ENCODE measurements at regions not wholly inside any gene's neighbourhood (a gene's known extent, or its start where the extent isn't known, plus 50 kb on each side); places are given as distances from the start of the nearest gene placed in this dataset.

DNA sequence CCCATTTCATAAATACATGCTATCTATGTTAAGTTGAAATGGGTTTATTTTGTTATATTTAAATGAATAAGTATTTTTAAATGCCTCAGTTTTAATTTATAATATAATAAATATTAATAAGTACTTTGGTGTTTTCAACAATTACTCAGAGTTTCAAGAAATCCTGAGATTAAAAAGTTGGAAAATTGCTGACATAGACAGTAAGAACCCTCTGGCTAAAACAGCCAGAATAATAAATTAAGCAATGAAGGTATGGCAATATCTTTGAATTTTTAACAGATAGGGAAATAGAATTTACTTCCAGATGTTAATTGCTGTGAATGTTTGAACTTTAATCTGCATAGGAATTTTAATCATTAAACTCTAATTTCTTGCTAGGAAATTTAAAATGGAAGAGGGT lies 83.6 kb downstream of the ZNF622 start:
- Histone ChIP-seq H3K27me3 (replicated peaks in 1 of 4; ENCODE audit: control insufficient read depth in 3 of 4, extremely low read depth in 1 of 4, insufficient read depth in 3 of 4, low read length in 3 of 4) (no peaks in the 10 kb centered on the region), H3K23me2 (ENCODE audit: low read depth, low read length) (peaks cover 3% of the 10 kb centered on the region; the same call in 1 of the 2 replicates), H2BK20ac (ENCODE audit: low read length) (no peak overlapping the region), H3K4me1 (replicated peaks in 1 of 4; ENCODE audit: control insufficient read depth in 3 of 4, insufficient read depth in 4 of 4, low read length in 3 of 4) (no peaks in the 10 kb centered on the region), H4K20me1 (replicated peaks in 1 of 2; ENCODE audit: control insufficient read depth in 1 of 2, insufficient read depth in 2 of 2, low read length in 2 of 2) (no peaks in the 10 kb centered on the region), H3K14ac (ENCODE audit: insufficient read length) (no peak overlapping the region), H3K4me2 (ENCODE audit: insufficient read depth in 1 of 2, low read depth in 2 of 2, low read length in 2 of 2) (no peak overlapping the region), H3K23ac (ENCODE audit: insufficient read length) (no peak overlapping the region), H3K27ac (ENCODE audit: low read depth, low read length) (no peak overlapping the region), H3K9ac (replicated peaks in 1 of 4; ENCODE audit: extremely low read depth in 1 of 4, low read depth in 3 of 4, low read length in 3 of 4) (no peak overlapping the region), H3K4ac (replicated peaks; ENCODE audit: insufficient read length, low read depth, low read length) (no peak overlapping the region), H2BK12ac (ENCODE audit: low read depth, low read length) (no peak overlapping the region), H3K79me1 (ENCODE audit: low read depth, low read length) (no peaks in the 10 kb centered on the region), H2BK15ac (ENCODE audit: low read length) (no peak overlapping the region), H2BK120ac (replicated peaks; ENCODE audit: low read depth, low read length) (no peak overlapping the region), H3K36me3 (ENCODE audit: control insufficient read depth in 2 of 4, insufficient read depth in 4 of 4, low read length in 3 of 4) (no peaks in the 10 kb centered on the region), H3K56ac (replicated peaks; ENCODE audit: insufficient read length, low read depth, low read length) (no peak overlapping the region), H2AFZ (ENCODE audit: low read length) (no peak overlapping the region), H4K8ac (ENCODE audit: extremely low read depth, insufficient read depth, low read length) (no peak overlapping the region), H3K9me3 (ENCODE audit: insufficient read depth in 2 of 2, low read depth in 1 of 2, low read length in 1 of 2) (no peaks in the 10 kb centered on the region), H3K4me3 (ENCODE audit: extremely low read depth in 1 of 4, insufficient read depth in 2 of 4, low read depth in 3 of 4, low read length in 4 of 4) (no peak overlapping the region), H2AK5ac (ENCODE audit: low read depth, low read length) (no peak overlapping the region), H3K18ac (ENCODE audit: extremely low read depth, low read length) (no peak overlapping the region), H2BK5ac (ENCODE audit: low read depth, low read length) (no peak overlapping the region), H3K79me2 (ENCODE audit: control insufficient read depth in 1 of 2, insufficient read depth in 2 of 2, low read length in 2 of 2) (no peaks in the 10 kb centered on the region), H4K91ac (replicated peaks; ENCODE audit: insufficient read length, low read length) (no peak overlapping the region), H4K5ac (ENCODE audit: insufficient read length, low read depth, low read length) (no peak overlapping the region)
- no peak for DNase-seq (ENCODE audit: low read depth in 1 of 2, low spot score in 2 of 2)
- FAIRE-seq: no peak
- no peak for TF ChIP-seq SIX5 (IDR thresholded peaks at IDR 0.05; ENCODE audit: low read depth, low read length)
- TF ChIP-seq MAFK (IDR thresholded peaks at IDR 0.05; ENCODE audit: low read depth, low read length): peak; percentile 49; the same call in 1 of the 2 replicates
- ChIA-PET CTCF (ENCODE audit: partially characterized antibody) (no interaction called here), POLR2A (ENCODE audit: partially characterized antibody) (no interaction called here)
